ENCODE measurements at regions not wholly inside any gene's neighbourhood (a gene's known extent, or its start where the extent isn't known, plus 50 kb on each side); places are given as distances from the start of the nearest gene placed in this dataset.

DNA sequence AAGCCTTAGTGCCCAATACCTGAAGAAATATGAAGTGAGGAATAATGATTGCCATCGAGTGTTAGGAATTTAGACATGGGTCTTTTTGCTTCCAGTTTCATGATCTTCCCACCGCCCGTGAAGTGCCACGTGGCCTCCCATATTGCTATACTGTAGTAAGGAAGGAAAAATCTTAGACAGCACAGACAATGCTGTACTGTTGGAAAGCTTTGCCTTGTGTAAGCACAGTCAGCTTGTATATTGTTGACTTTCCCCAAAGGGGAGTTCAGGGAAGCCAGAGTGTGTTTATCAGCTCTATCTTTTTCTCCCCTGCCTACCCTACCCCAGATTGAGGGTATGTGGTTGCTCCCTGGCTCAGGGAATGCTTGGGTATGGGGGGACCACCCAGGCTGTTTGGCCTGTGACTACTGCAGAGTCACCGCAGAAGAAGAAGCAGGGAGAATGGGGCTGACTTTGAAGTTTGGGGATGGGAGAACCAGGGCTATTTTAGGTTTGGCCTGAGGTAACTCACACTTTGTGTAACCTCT is 161.8 kb upstream of the MEF2C start:
- Histone ChIP-seq H3K23ac (ENCODE audit: low read depth, low read length, poor library complexity) (no peak overlapping the region), H2BK120ac (ENCODE audit: low read depth, low read length) (no peak overlapping the region)

DNA sequence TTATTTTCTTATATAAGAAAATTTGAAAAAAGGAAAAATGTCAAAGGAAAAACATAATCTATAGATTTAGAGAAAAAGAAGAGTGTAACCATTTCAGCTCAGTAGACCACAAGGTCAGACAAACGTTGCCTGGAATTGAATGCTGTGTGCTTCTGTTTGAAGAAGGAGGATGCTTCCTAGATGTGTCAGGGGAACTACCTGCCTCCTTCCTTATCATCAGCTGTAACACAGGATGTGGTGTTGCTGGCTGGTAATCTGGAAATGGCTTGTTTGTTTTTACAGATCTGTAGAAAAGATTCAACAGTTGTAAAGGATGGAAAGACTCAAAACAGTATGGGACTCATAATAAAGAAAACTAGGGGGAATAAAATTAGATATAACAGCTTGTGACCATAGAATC is 160.7 kb upstream of the MEF2C start:
- H3K4ac ChIP-seq (ENCODE audit: low read length): no peak overlapping the region
- H2BK120ac ChIP-seq (ENCODE audit: low read depth, low read length): no peak overlapping the region
- H2BK5ac ChIP-seq (ENCODE audit: low read length): no peak overlapping the region
- no CpG with 5 or more reads among the region's 1 CpG for WGBS, 2 donors (ENCODE audit: extremely low coverage in 2 of 2, insufficient read length in 2 of 2, insufficient replicate concordance in 1 of 2)
- no peak overlapping the region for H2BK15ac ChIP-seq (ENCODE audit: low read length)
- H3K9me3 ChIP-seq (replicated peaks in 1 of 2; ENCODE audit: control insufficient read depth in 2 of 2, insufficient read depth in 1 of 2, low read depth in 1 of 2, low read length in 2 of 2): no peaks in the 10 kb centered on the region
- H4K8ac ChIP-seq (ENCODE audit: low read depth, low read length): no peak overlapping the region
- no peak overlapping the region for H3K23ac ChIP-seq (ENCODE audit: low read depth, low read length, poor library complexity)
- DNase-seq (ENCODE audit: low spot score): no peak
- H3K4me1 ChIP-seq (ENCODE audit: control insufficient read depth in 2 of 2, insufficient read depth in 1 of 2, low read depth in 1 of 2, low read length in 2 of 2): peaks cover 0 to 3% of the 10 kb centered on the region in 2 donors
- no peak overlapping the region for H3K9ac ChIP-seq (ENCODE audit: low read depth, low read length, poor library complexity)
- no peaks in the 10 kb centered on the region for H3K36me3 ChIP-seq (replicated peaks in 1 of 2; ENCODE audit: control insufficient read depth in 2 of 2, insufficient read depth in 2 of 2, low read length in 2 of 2)
- no peak overlapping the region for H3K14ac ChIP-seq (ENCODE audit: low read length)
- H2AK5ac ChIP-seq (ENCODE audit: low read depth, low read length): no peak overlapping the region
- H3K27ac ChIP-seq (replicated peaks; ENCODE audit: low read length): no peak overlapping the region
- H3K79me1 ChIP-seq (ENCODE audit: low read depth, low read length): no peaks in the 10 kb centered on the region
- no peak overlapping the region for H2AFZ ChIP-seq (ENCODE audit: low read length)
- no peaks in the 10 kb centered on the region for H3K27me3 ChIP-seq (ENCODE audit: control insufficient read depth in 3 of 3, insufficient read depth in 3 of 3, low read depth in 1 of 3, low read length in 3 of 3)
- H3K4me2 ChIP-seq (ENCODE audit: insufficient read depth, low read length, poor library complexity, severe bottlenecking): no peak overlapping the region
- H3K18ac ChIP-seq (ENCODE audit: low read length): no peak overlapping the region
- no peak overlapping the region for H3K4me3 ChIP-seq (ENCODE audit: low read length in 2 of 2)
- H4K91ac ChIP-seq (ENCODE audit: low read depth, low read length, poor library complexity): no peak overlapping the region
- H2BK12ac ChIP-seq (ENCODE audit: low read length): no peak overlapping the region

More for the DNA sequence above, 161.8 kb upstream of the MEF2C start:
- Histone ChIP-seq H2BK5ac (ENCODE audit: low read length) (no peak overlapping the region), H3K9me3 (replicated peaks in 1 of 2; ENCODE audit: control insufficient read depth in 2 of 2, insufficient read depth in 1 of 2, low read depth in 1 of 2, low read length in 2 of 2) (no peaks in the 10 kb centered on the region), H4K8ac (ENCODE audit: low read depth, low read length) (no peak overlapping the region), H3K4me1 (ENCODE audit: control insufficient read depth in 2 of 2, insufficient read depth in 1 of 2, low read depth in 1 of 2, low read length in 2 of 2) (peaks cover 0 to 3% of the 10 kb centered on the region in 2 donors), H2AK5ac (ENCODE audit: low read depth, low read length) (no peak overlapping the region), H3K27me3 (ENCODE audit: control insufficient read depth in 3 of 3, insufficient read depth in 3 of 3, low read depth in 1 of 3, low read length in 3 of 3) (no peaks in the 10 kb centered on the region), H3K4me2 (ENCODE audit: insufficient read depth, low read length, poor library complexity, severe bottlenecking) (no peak overlapping the region), H3K27ac (replicated peaks; ENCODE audit: low read length) (no peak overlapping the region), H3K4me3 (ENCODE audit: low read length in 2 of 2) (no peak overlapping the region), H3K18ac (ENCODE audit: low read length) (no peak overlapping the region), H2BK15ac (ENCODE audit: low read length) (no peak overlapping the region), H3K36me3 (replicated peaks in 1 of 2; ENCODE audit: control insufficient read depth in 2 of 2, insufficient read depth in 2 of 2, low read length in 2 of 2) (no peaks in the 10 kb centered on the region), H2AFZ (ENCODE audit: low read length) (no peak overlapping the region), H4K91ac (ENCODE audit: low read depth, low read length, poor library complexity) (no peak overlapping the region), H3K14ac (ENCODE audit: low read length) (no peak overlapping the region), H3K9ac (ENCODE audit: low read depth, low read length, poor library complexity) (no peak overlapping the region), H2BK12ac (ENCODE audit: low read length) (no peak overlapping the region), H3K79me1 (ENCODE audit: low read depth, low read length) (no peaks in the 10 kb centered on the region), H3K4ac (ENCODE audit: low read length) (no peak overlapping the region)
- WGBS, 2 donors (ENCODE audit: extremely low coverage in 2 of 2, insufficient read length in 2 of 2, insufficient replicate concordance in 1 of 2): no CpG with 5 or more reads among the region's 5 CpGs
- DNase-seq (ENCODE audit: low spot score): no peak

DNA sequence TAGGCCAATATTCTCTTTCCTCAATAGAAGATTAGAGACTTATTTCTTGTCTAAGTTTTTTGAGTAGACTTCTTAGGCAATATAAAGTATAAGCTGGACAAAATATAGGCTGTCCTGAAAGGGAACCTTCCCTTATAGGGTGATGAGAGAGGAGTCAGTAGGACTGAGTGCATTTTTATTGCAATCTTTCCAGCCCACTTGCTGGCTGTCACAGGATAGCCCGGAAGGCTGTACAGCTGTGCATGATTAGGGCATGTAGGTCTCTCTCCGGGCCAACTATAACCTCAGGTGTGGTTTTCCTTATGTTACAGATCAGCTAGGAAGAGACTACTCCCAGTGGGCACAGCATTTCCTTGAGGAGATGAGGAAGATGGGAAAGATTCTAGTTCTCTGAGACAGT is 159.8 kb upstream of the MEF2C start:
- peaks cover 0 to 3% of the 10 kb centered on the region in 2 donors for H3K4me1 ChIP-seq (ENCODE audit: control insufficient read depth in 2 of 2, insufficient read depth in 1 of 2, low read depth in 1 of 2, low read length in 2 of 2)
- no peak overlapping the region for H2AFZ ChIP-seq (ENCODE audit: low read length)
- no peak overlapping the region for H2BK120ac ChIP-seq (ENCODE audit: low read depth, low read length)
- no peaks in the 10 kb centered on the region for H3K36me3 ChIP-seq (replicated peaks in 1 of 2; ENCODE audit: control insufficient read depth in 2 of 2, insufficient read depth in 2 of 2, low read length in 2 of 2)
- H2BK5ac ChIP-seq (ENCODE audit: low read length): no peak overlapping the region
- WGBS, 2 donors (ENCODE audit: extremely low coverage in 2 of 2, insufficient read length in 2 of 2, insufficient replicate concordance in 1 of 2): no CpG with 5 or more reads among the region's 2 CpGs
- no peak overlapping the region for H2BK15ac ChIP-seq (ENCODE audit: low read length)
- no peak overlapping the region for H3K4me2 ChIP-seq (ENCODE audit: insufficient read depth, low read length, poor library complexity, severe bottlenecking)
- H3K14ac ChIP-seq (ENCODE audit: low read length): no peak overlapping the region
- no peak overlapping the region for H3K23ac ChIP-seq (ENCODE audit: low read depth, low read length, poor library complexity)
- no peak overlapping the region for H3K9ac ChIP-seq (ENCODE audit: low read depth, low read length, poor library complexity)
- no peak for DNase-seq (ENCODE audit: low spot score)
- H2BK12ac ChIP-seq (ENCODE audit: low read length): no peak overlapping the region
- no peaks in the 10 kb centered on the region for H3K9me3 ChIP-seq (replicated peaks in 1 of 2; ENCODE audit: control insufficient read depth in 2 of 2, insufficient read depth in 1 of 2, low read depth in 1 of 2, low read length in 2 of 2)
- no peak overlapping the region for H4K91ac ChIP-seq (ENCODE audit: low read depth, low read length, poor library complexity)
- H3K4me3 ChIP-seq (ENCODE audit: low read length in 2 of 2): no peak overlapping the region
- H3K4ac ChIP-seq (ENCODE audit: low read length): no peak overlapping the region
- H3K27me3 ChIP-seq (ENCODE audit: control insufficient read depth in 3 of 3, insufficient read depth in 3 of 3, low read depth in 1 of 3, low read length in 3 of 3): no peaks in the 10 kb centered on the region
- no peak overlapping the region for H3K18ac ChIP-seq (ENCODE audit: low read length)
- H2AK5ac ChIP-seq (ENCODE audit: low read depth, low read length): no peak overlapping the region
- no peaks in the 10 kb centered on the region for H3K79me1 ChIP-seq (ENCODE audit: low read depth, low read length)
- no peak overlapping the region for H3K27ac ChIP-seq (replicated peaks; ENCODE audit: low read length)
- H4K8ac ChIP-seq (ENCODE audit: low read depth, low read length): no peak overlapping the region

DNA sequence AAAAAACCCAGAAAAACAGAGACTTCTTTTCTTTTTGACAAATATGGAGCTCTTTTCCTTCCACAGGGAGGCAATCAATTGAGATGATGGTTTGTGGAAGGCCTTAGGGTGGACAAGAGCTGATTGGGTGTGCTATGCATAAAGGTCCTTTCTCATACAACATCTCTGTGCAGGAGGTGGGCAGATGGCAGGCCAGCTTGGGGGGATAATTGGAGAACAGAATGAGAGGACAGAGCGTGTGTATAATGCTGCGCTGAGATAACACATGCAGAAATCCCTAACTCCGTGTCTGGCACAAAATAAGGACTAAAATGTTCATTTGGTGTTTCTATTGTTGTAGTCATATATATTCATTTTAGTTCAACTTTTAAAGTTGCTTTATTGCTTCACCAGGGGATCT is 159.0 kb upstream of the MEF2C start:
- Histone ChIP-seq H3K79me1 (ENCODE audit: low read depth, low read length) (no peaks in the 10 kb centered on the region), H3K27me3 (ENCODE audit: control insufficient read depth in 3 of 3, insufficient read depth in 3 of 3, low read depth in 1 of 3, low read length in 3 of 3) (no peaks in the 10 kb centered on the region), H3K4me2 (ENCODE audit: insufficient read depth, low read length, poor library complexity, severe bottlenecking) (no peak overlapping the region), H4K91ac (ENCODE audit: low read depth, low read length, poor library complexity) (no peak overlapping the region), H4K8ac (ENCODE audit: low read depth, low read length) (no peak overlapping the region), H3K4me3 (ENCODE audit: low read length in 2 of 2) (no peak overlapping the region), H2AK5ac (ENCODE audit: low read depth, low read length) (no peak overlapping the region), H2BK15ac (ENCODE audit: low read length) (no peak overlapping the region), H3K23ac (ENCODE audit: low read depth, low read length, poor library complexity) (no peak overlapping the region), H3K18ac (ENCODE audit: low read length) (no peak overlapping the region), H3K9me3 (replicated peaks in 1 of 2; ENCODE audit: control insufficient read depth in 2 of 2, insufficient read depth in 1 of 2, low read depth in 1 of 2, low read length in 2 of 2) (no peaks in the 10 kb centered on the region), H2AFZ (ENCODE audit: low read length) (no peak overlapping the region), H2BK5ac (ENCODE audit: low read length) (no peak overlapping the region), H3K9ac (ENCODE audit: low read depth, low read length, poor library complexity) (no peak overlapping the region), H2BK120ac (ENCODE audit: low read depth, low read length) (no peak overlapping the region), H3K14ac (ENCODE audit: low read length) (no peak overlapping the region), H3K36me3 (replicated peaks in 1 of 2; ENCODE audit: control insufficient read depth in 2 of 2, insufficient read depth in 2 of 2, low read length in 2 of 2) (no peaks in the 10 kb centered on the region), H2BK12ac (ENCODE audit: low read length) (no peak overlapping the region), H3K4me1 (ENCODE audit: control insufficient read depth in 2 of 2, insufficient read depth in 1 of 2, low read depth in 1 of 2, low read length in 2 of 2) (peaks cover 0 to 2% of the 10 kb centered on the region in 2 donors), H3K27ac (replicated peaks; ENCODE audit: low read length) (no peak overlapping the region), H3K4ac (ENCODE audit: low read length) (no peak overlapping the region)
- no peak for DNase-seq (ENCODE audit: low spot score)
- WGBS, 2 donors (ENCODE audit: extremely low coverage in 2 of 2, insufficient read length in 2 of 2, insufficient replicate concordance in 1 of 2): no CpG with 5 or more reads among the region's 3 CpGs

Measured in neuronal stem cell (in vitro differentiated cells).